HEK293 (cell line): ENCODE measurements at regions not wholly inside any gene's neighbourhood (a gene's known extent, or its start where the extent isn't known, plus 50 kb on each side); places are given as distances from the start of the nearest gene placed in this dataset.
"Not testable (repeated sequence)": the region's sequence is repeated elsewhere in the genome, so short reads cannot be mapped to it uniquely, and the experiment has no call there.

Experiments used
- CTCF ChIA-PET: fragments of 350-600 bp; formaldehyde crosslinking; extraction: SDS; loops from one replicate; lab custom pipeline; 2021; ENCODE audit warnings: antibody characterized with exemption; lab: Yijun Ruan, JAX
- POLR2A ChIA-PET: fragments of 300-600 bp; formaldehyde crosslinking; extraction: SDS; loops from one replicate; lab custom pipeline; 2020; ENCODE audit warnings: antibody characterized with exemption, inconsistent platforms; lab: Yijun Ruan, JAX
- H3K27ac ChIP-seq: fragments of 200-500 bp; sonication (Bioruptor generic); 2 replicates; pipeline ENCODE4 v1.5.1; 2014; ENCODE audit warnings: low read depth, low read length, control low read depth, inconsistent platforms; ENCODE audit errors: extremely low read depth
- H3K36me3 ChIP-seq, 2 experiments: fragments of 200-500 bp in 1 of 2; sonication (Bioruptor generic) in 1 of 2; 1 replicate in 1 of 2; 2 replicates in 1 of 2; pipeline ENCODE4 v1.5.1; 2014 to 2017; ENCODE audit warnings: inconsistent platforms in 2 of 2, low read length in 2 of 2; ENCODE audit not compliant: control insufficient read depth in 2 of 2, insufficient read depth in 1 of 2
- H3K4me1 ChIP-seq: fragments of 200-500 bp; sonication (Bioruptor generic); 2 replicates; pipeline ENCODE4 v1.5.1; 2014; ENCODE audit warnings: mild to moderate bottlenecking, low read length, inconsistent platforms; ENCODE audit not compliant: control insufficient read depth, insufficient read depth
- H3K4me3 ChIP-seq: 2 replicates; pipeline ENCODE4 v1.5.1; 2011; ENCODE audit warnings: low read depth, mild to moderate bottlenecking, control low read depth, low read length, moderate library complexity
- H3K9me3 ChIP-seq: fragments of 200-500 bp; sonication (Bioruptor generic); 2 replicates; pipeline ENCODE4 v1.5.1; 2014; ENCODE audit warnings: low read depth, low read length, inconsistent platforms; ENCODE audit not compliant: control insufficient read depth, insufficient read depth
- ZBTB17 ChIP-seq: fragments of 450-650 bp; formaldehyde crosslinking; IDR thresholded peaks from 2 replicates; pipeline ENCODE4 v1.5.1; 2016; ENCODE audit warnings: missing biosample characterization, missing genetic modification characterization
- ZNF335 ChIP-seq: fragments of 450-650 bp; formaldehyde crosslinking; conservative IDR thresholded peaks from 2 replicates; pipeline ENCODE4 v1.5.1; 2016; ENCODE audit warnings: missing biosample characterization, missing genetic modification characterization
- ZNF341 ChIP-seq: fragments of 450-650 bp; formaldehyde crosslinking; IDR thresholded peaks from 2 replicates; pipeline ENCODE4; 2016; ENCODE audit warnings: low read depth, missing biosample characterization, missing genetic modification characterization
- ZSCAN16 ChIP-seq: fragments of 450-650 bp; formaldehyde crosslinking; IDR thresholded peaks from 2 replicates; pipeline ENCODE4 v1.5.1; 2016; ENCODE audit warnings: missing biosample characterization, missing genetic modification characterization

- H3K4me3 ChIP-seq, POLR2A ChIA-PET, H3K27ac ChIP-seq, H3K36me3 ChIP-seq, H3K9me3 ChIP-seq, CTCF ChIA-PET, H3K4me1 ChIP-seq: not testable (repeated sequence)
Observed at GRCh38 chr2:111410868-111411406, 290.2 kb downstream of the BCL2L11 start.

- H3K27ac ChIP-seq, H3K4me1 ChIP-seq, H3K4me3 ChIP-seq, H3K36me3 ChIP-seq, H3K9me3 ChIP-seq, CTCF ChIA-PET, POLR2A ChIA-PET: not testable (repeated sequence)
Observed at GRCh38 chr2:111411867-111412681, 291.4 kb downstream of the BCL2L11 start.

GRCh38 chr2:111412841-111413650 is 292.3 kb downstream of the BCL2L11 start:
- H3K9me3 ChIP-seq, H3K4me3 ChIP-seq, H3K4me1 ChIP-seq, CTCF ChIA-PET, H3K36me3 ChIP-seq, POLR2A ChIA-PET, H3K27ac ChIP-seq: not testable (repeated sequence)

- H3K4me1 ChIP-seq, H3K27ac ChIP-seq, H3K4me3 ChIP-seq, POLR2A ChIA-PET, CTCF ChIA-PET, H3K9me3 ChIP-seq, H3K36me3 ChIP-seq: not testable (repeated sequence)
Observed at GRCh38 chr2:111413950-111414349, 293.2 kb downstream of the BCL2L11 start.

GRCh38 chr2:111415765-111416743 is 295.3 kb downstream of the BCL2L11 start:
- H3K4me1 ChIP-seq, H3K4me3 ChIP-seq, POLR2A ChIA-PET, H3K9me3 ChIP-seq, CTCF ChIA-PET, H3K36me3 ChIP-seq: not testable (repeated sequence)
- peak overlapping the region; percentile 68 for H3K27ac ChIP-seq
- TF ChIP-seq ZNF335 (tag by site-specific recombination): peak; percentile 34; the same call in 1 of the 2 replicates
- TF ChIP-seq ZBTB17 (tag by site-specific recombination): peak; percentile 64
- TF ChIP-seq ZNF341 (tag by site-specific recombination): 0 out of 2 replicates have a peak, but pooled peaks have one; percentile 41
- TF ChIP-seq ZSCAN16 (tag by site-specific recombination): peak; percentile 79

- H3K36me3 ChIP-seq, H3K9me3 ChIP-seq, POLR2A ChIA-PET, CTCF ChIA-PET, H3K4me1 ChIP-seq, H3K4me3 ChIP-seq: not testable (repeated sequence)
- peak overlapping the region; percentile 68; the same call in 1 of the 2 replicates for H3K27ac ChIP-seq
Observed at GRCh38 chr2:111417026-111417425, 296.3 kb downstream of the BCL2L11 start.

- H3K4me3 ChIP-seq, POLR2A ChIA-PET, H3K9me3 ChIP-seq, H3K36me3 ChIP-seq, H3K4me1 ChIP-seq, CTCF ChIA-PET: not testable (repeated sequence)
- H3K27ac ChIP-seq: peak overlapping the region; percentile 67
Observed at GRCh38 chr2:111418091-111418875, 297.6 kb downstream of the BCL2L11 start.

GRCh38 chr2:111420074-111420473 is 299.4 kb downstream of the BCL2L11 start:
- CTCF ChIA-PET: not testable (repeated sequence)

More at GRCh38 chr2:111420074-111420473, 299.4 kb downstream of the BCL2L11 start:
- POLR2A ChIA-PET, H3K4me3 ChIP-seq, H3K36me3 ChIP-seq, H3K9me3 ChIP-seq, H3K4me1 ChIP-seq: not testable (repeated sequence)
- H3K27ac ChIP-seq: 0 out of 2 replicates have a peak overlapping the region, but pooled peaks have one; percentile 16
